DND-41 (cell line): ENCODE measurements at regions not wholly inside any gene's neighbourhood (a gene's known extent, or its start where the extent isn't known, plus 50 kb on each side); places are given as distances from the start of the nearest gene placed in this dataset.

Experiments used
- ATAC-seq: fragments of 200-7000 bp; cut with Tn5 transposase; 3 replicates; pipeline ENCODE4 v1.9.1; 2021; ENCODE audit warnings: low read depth; ENCODE audit not compliant: insufficient read depth
- DNase-seq: peaks from one replicate; pipeline ENCODE4 v3.0.0-alpha.2; 2020
- H2AFZ ChIP-seq: 2 replicates; pipeline ENCODE4 v1.6.0; 2012; ENCODE audit warnings: low read depth, low read length
- H3K27ac ChIP-seq: 2 replicates; pipeline ENCODE4 v1.5.1; 2012; ENCODE audit warnings: low read length, inconsistent platforms
- H3K27me3 ChIP-seq: fragments of 200-600 bp; sonication (generic); 2 replicates; pipeline ENCODE4 v1.6.0; 2012; ENCODE audit warnings: low read length, mild to moderate bottlenecking, inconsistent platforms; ENCODE audit not compliant: insufficient read depth, poor library complexity
- H3K36me3 ChIP-seq: 2 replicates; pipeline ENCODE4 v1.5.1; 2012; ENCODE audit warnings: low read length, inconsistent platforms; ENCODE audit not compliant: insufficient read depth
- H3K4me1 ChIP-seq: 2 replicates; pipeline ENCODE4 v1.5.1; 2012; ENCODE audit warnings: mild to moderate bottlenecking, low read length; ENCODE audit not compliant: insufficient read depth
- H3K4me2 ChIP-seq: 2 replicates; pipeline ENCODE4 v1.6.0; 2012; ENCODE audit warnings: mild to moderate bottlenecking, moderate library complexity, low read length, inconsistent platforms; ENCODE audit not compliant: insufficient read depth
- H3K4me3 ChIP-seq, 2 experiments: fragments of 200-600 bp in 1 of 2; shearing (Covaris generic) in 1 of 2; 2 replicates each; pipeline ENCODE4 v1.5.1; 2012 to 2016; ENCODE audit warnings: inconsistent platforms in 2 of 2, low read length in 2 of 2, mild to moderate bottlenecking in 2 of 2, low read depth in 1 of 2, moderate library complexity in 1 of 2
- H3K79me2 ChIP-seq: 2 replicates; pipeline ENCODE4 v1.6.0; 2012; ENCODE audit warnings: low read length, inconsistent platforms; ENCODE audit not compliant: insufficient read depth
- H3K9ac ChIP-seq: 2 replicates; pipeline ENCODE4 v1.6.0; 2012; ENCODE audit warnings: low read depth, mild to moderate bottlenecking, inconsistent platforms, low read length, moderate library complexity
- H3K9me3 ChIP-seq: 2 replicates; pipeline ENCODE4 v1.5.1; 2012; ENCODE audit warnings: low read length, moderate library complexity, mild to moderate bottlenecking, inconsistent platforms; ENCODE audit not compliant: insufficient read depth, severe bottlenecking
- H4K20me1 ChIP-seq: 2 replicates; pipeline ENCODE4 v1.6.0; 2012; ENCODE audit warnings: low read length; ENCODE audit not compliant: insufficient read depth
- EZH2 ChIP-seq: IDR thresholded peaks from 3 replicates; pipeline ENCODE4 v1.6.1; 2012; ENCODE audit warnings: borderline replicate concordance, low read depth, mild to moderate bottlenecking, moderate library complexity, low read length, inconsistent platforms; ENCODE audit not compliant: severe bottlenecking
- TF ChIP-seq, protein P1 (sequence below): IDR thresholded peaks from 2 replicates; pipeline ENCODE4 v1.5.1; 2012; ENCODE audit warnings: borderline replicate concordance, low read length, moderate library complexity, mild to moderate bottlenecking; ENCODE audit not compliant: poor library complexity, severe bottlenecking; ENCODE audit errors: extremely low read depth

GRCh38 chr6:145469021-145469420, 266.3 kb downstream of the EPM2A start:
- Histone ChIP-seq H3K4me2 (no peak overlapping the region), H4K20me1 (no peaks in the 10 kb centered on the region), H3K27ac (no peak overlapping the region), H2AFZ (no peak overlapping the region), H3K79me2 (no peaks in the 10 kb centered on the region), H3K9me3 (no peaks in the 10 kb centered on the region), H3K36me3 (no peaks in the 10 kb centered on the region), H3K27me3 (no peaks in the 10 kb centered on the region), H3K4me3 (no peak overlapping the region), H3K9ac (no peak overlapping the region), H3K4me1 (no peaks in the 10 kb centered on the region)
- TF ChIP-seq EZH2: no peak
- TF ChIP-seq, protein P1, sequence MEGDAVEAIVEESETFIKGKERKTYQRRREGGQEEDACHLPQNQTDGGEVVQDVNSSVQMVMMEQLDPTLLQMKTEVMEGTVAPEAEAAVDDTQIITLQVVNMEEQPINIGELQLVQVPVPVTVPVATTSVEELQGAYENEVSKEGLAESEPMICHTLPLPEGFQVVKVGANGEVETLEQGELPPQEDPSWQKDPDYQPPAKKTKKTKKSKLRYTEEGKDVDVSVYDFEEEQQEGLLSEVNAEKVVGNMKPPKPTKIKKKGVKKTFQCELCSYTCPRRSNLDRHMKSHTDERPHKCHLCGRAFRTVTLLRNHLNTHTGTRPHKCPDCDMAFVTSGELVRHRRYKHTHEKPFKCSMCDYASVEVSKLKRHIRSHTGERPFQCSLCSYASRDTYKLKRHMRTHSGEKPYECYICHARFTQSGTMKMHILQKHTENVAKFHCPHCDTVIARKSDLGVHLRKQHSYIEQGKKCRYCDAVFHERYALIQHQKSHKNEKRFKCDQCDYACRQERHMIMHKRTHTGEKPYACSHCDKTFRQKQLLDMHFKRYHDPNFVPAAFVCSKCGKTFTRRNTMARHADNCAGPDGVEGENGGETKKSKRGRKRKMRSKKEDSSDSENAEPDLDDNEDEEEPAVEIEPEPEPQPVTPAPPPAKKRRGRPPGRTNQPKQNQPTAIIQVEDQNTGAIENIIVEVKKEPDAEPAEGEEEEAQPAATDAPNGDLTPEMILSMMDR: no peak
- no peak for ATAC-seq
- no peak for DNase-seq

GRCh38 chr6:145475794-145476396, 259.4 kb downstream of the EPM2A start:
- Histone ChIP-seq H3K9me3 (peaks cover 5% of the 10 kb centered on the region), H3K4me2 (no peak overlapping the region), H3K9ac (no peak overlapping the region), H3K27ac (no peak overlapping the region), H3K27me3 (no peaks in the 10 kb centered on the region), H2AFZ (no peak overlapping the region), H4K20me1 (no peaks in the 10 kb centered on the region), H3K4me3 (no peak overlapping the region), H3K36me3 (no peaks in the 10 kb centered on the region), H3K4me1 (no peaks in the 10 kb centered on the region), H3K79me2 (no peaks in the 10 kb centered on the region)
- ATAC-seq (no peak), DNase-seq (no peak)
- TF ChIP-seq EZH2: no peak
- TF ChIP-seq, protein P1: no peak

DNA sequence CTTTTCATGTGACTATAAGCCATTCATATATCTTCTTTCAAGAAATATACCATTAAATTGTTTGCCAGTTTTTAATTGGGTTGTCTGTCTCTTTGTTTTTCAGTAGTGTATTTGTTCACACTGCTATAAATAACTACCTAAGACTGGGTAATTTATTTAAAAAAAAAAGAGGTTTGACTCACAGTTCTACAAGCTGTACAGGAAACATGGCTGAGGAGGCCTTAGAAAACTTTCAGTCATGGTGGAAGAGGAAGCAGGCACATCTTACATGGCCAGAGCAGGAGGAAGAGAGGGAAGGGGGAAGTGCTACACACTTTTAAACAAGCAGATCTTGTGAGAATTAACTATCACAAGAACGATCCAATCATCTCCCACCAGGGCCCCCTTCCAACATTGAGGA, 255.3 kb downstream of the EPM2A start:
- peaks cover 5% of the 10 kb centered on the region for H3K9me3 ChIP-seq
- no peak for ATAC-seq
- H3K4me2 ChIP-seq: no peak overlapping the region
- H3K27me3 ChIP-seq: no peaks in the 10 kb centered on the region
- no peak overlapping the region for H3K27ac ChIP-seq
- H3K9ac ChIP-seq: no peak overlapping the region
- no peak for TF ChIP-seq EZH2
- TF ChIP-seq, protein P1: no peak
- H3K36me3 ChIP-seq: no peaks in the 10 kb centered on the region
- DNase-seq: no peak
- H4K20me1 ChIP-seq: no peaks in the 10 kb centered on the region
- H3K79me2 ChIP-seq: no peaks in the 10 kb centered on the region
- no peak overlapping the region for H3K4me3 ChIP-seq
- no peak overlapping the region for H2AFZ ChIP-seq
- no peaks in the 10 kb centered on the region for H3K4me1 ChIP-seq
